ENCODE measurements at regions not wholly inside any gene's neighbourhood (a gene's known extent, or its start where the extent isn't known, plus 50 kb on each side); places are given as distances from the start of the nearest gene placed in this dataset.

DNA sequence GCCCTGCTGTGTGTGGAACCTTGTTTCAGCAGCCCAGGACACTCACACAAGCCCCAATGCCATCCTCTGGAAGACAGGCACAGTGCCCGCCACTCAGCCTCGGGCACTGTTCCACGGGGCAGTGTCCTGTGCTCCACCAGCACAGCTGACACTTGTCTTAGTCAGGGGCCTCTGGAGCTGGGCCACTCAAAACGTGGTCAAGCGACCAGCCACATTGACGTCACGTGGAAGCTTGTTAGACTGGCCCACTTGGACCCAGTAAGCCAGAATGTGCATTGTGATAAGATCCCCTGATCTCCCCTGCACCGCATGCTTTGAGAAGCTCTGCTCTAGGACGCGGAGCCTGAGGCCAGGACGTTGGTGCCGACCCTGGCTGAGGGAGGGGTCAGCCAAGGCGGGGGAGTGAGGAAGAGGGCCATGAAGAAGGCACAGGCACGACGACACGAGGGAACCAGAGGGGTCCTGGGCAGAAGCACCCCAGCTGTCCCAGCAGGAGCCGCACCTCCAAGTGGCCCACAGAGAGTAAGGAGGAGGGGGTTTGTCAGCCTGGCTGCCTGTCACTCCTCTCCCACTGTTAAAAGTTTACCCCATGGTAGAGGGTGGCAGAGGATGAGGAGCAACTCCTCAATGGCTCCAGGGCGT, 64.6 kb downstream of the LINC01488 start:
- no peak for DNase-seq (ENCODE audit: low read depth in 2 of 2)

DNA sequence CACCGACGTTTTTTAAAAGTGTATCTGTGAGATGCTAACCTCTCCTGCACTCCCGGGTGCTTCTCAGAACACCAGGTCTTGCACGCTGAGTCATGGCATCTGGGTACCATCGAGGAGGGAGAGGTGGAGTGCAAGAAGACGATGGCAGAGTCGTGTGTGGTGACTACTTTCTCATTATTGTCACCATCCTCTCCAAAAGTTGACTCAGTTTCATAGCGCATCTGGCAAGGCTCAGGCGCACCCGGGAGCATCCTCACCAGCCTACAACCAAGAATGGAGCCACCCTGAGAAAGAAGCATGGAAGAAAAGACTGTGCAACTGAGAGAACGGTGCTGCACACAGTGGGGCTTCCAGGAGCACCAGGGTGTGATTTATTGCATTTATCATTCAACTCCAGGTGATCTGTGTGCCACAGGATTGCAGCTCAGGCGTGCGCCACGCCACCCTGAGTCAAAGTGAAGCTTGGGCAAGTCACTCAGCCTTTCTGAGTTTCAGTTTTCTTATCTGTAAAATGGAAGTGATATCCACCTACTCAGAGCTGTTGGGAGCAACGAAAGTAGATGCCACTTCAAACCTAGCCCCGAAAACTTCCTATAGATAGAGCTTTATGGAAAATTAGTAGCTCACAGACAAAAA, 65.4 kb downstream of the LINC01488 start:
- DNase-seq (ENCODE audit: low read depth in 2 of 2) = peak; percentile 60 to 64

DNA sequence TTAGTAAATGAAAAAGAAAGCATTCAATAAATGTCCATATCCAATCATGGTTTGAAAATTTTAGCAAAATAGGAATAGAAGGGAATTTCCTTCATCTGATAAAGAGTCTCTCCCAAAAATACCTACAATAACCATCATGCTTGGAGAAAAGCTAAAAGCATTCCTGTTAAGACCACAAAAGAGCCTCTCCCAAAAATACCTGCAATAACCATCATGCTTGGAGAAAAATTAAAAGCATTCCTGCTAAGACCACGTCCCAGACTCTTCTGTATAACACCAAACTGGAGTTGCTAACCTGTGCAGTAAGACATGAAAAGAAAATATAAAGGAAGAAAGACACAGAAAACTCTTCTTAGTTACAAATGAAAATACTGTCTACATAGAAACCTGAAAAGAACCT, 69.4 kb downstream of the LINC01488 start:
- DNase-seq (ENCODE audit: low read depth in 2 of 2) = no peak

DNA sequence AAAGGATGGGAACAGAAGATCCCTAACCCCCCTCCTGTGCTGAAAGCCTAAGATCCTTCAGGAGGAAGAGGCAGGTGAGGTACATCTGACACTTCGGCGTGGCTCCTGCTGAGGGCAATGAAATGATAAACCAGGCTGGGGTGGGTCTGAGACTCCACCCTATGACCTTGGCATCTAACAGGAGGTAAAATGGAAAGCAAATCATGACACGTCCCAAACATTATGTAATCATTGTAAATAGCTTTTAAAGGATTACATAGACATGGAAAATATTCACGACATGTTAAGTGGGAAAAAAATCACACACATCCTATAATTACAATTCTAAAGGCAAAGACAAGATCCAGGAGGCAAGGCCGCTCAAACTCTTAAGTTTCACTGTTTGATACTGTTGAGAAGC, 70.5 kb downstream of the LINC01488 start:
- DNase-seq (ENCODE audit: low read depth in 2 of 2) = no peak

DNA sequence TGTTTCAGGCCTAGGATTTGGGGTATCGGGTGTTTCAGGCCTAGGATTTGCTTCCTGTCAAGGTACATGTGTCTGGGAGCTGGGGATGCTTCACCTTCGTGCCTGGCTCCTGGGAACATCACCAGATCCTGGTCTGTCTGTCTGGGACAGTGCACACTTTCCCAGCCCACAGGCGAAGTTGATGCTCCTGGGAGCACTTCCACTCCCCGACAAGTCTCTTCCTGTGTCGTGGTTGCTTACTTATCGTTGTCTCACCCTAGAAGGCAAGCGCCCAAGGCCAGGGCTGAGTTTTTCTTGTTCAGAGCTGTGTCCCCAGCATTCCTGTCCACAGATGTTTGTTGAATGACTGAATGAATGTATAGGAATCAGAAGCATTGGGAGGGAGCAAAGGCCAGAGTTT, 71.5 kb downstream of the LINC01488 start:
- DNase-seq (ENCODE audit: low read depth in 2 of 2) = no peak

DNA sequence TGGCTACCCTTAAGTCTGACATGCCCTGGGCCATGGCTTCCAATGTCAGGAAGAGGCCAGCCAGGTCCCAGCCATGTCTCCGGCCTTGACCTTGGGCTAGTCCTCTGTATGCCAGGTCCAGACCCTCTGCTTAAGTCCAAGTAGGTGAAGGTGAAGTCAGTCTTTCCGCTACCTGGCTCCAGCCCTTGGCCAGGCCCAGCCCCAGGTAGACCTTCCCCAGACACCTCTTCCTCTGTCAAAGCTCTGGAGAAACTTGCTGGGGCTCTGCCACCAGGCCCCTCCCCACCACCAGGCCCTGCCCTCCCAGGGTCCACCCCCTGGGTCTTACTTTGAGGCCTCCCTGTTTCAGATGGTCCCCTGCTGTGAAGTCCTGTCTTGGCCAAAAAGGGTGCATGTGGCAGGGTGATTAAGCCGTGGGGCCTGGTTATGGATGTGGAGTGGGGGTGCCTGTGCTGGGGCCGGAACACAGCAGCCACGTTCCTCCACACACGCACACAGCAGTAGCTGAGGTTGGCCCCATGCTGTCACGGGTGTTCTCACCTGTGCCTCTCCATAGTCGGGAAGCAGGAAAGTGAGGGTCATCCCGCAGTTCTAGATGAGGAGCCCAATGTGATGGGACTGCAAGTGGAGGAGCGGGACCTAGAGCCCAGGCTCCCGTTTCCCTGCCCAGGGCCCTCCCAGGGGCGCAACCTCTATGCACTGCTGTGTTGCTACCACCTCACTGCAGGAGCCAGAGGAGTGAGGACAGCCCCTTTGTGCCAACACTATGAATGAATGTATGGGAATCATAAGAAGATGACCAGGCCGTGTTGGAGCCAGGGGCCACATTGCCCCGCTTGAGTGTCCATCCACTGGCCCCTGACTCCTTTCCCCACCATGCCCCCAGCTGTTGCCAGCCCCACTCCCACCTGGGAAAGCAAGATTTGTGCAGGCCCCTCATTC, 72.2 kb downstream of the LINC01488 start:
- no peak for DNase-seq (ENCODE audit: low read depth in 2 of 2)

DNA sequence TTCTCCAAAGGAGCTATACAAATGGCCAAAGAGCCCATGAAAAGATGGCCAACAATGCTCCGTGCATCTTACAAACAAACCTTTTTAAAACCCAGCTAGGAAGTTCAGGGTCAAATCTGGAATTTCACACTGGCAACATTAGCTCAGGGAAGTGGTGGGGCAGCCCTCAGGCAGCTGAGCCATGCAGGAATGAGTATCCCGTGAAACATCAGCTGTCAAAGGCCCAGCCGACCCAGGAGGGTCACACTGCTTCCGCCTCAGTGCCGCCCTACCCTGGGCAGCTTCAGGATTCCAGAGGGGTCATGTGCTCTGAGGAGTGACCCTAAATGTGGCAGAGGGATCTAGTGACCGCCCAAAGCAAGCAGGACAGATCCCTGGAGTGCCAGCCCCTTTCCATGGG, 73.4 kb downstream of the LINC01488 start:
- no peak for DNase-seq (ENCODE audit: low read depth in 2 of 2)

DNA sequence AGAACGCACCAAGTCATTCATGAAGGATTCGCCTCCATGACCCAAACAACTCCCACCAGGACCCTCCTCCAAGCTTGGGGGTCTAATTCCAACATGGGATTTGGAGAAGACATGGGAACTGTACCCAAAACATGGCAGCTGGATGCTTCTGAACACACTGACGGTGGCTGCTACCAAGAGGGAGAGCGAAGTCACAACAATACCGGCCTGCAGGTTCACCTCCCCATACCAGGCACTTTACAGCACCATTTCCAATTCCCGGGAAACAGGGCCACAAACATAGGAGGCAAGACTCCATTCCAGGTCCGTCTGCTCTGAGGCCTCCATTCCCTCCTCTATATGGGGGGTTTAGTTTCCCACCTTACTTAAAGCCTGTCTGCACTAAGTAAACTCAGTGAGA, 75.8 kb downstream of the LINC01488 start:
- no peak for DNase-seq (ENCODE audit: low read depth in 2 of 2)

DNA sequence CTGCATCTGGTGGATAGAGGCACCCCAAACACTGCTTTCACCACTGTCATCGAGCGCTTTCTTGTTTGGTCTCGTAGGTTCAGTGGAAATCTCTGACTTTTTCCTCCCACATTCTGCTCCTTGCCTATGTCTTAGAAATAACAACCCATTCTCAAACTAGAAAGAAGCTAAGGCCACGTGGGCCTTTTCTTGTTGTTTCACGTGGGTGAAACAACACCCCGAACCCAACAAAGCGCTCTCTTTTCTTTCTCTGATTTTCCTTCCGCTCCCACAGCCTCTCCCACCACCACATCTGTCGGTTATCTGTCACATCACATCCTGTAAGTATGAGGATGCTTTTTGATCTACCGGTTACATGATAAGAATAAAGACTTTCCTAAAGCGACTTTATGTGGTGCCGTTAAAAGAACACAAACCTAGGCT, 77.1 kb downstream of the LINC01488 start:
- peak in 1 of 2 donors; percentile 4 for DNase-seq (ENCODE audit: low read depth in 2 of 2)

DNA sequence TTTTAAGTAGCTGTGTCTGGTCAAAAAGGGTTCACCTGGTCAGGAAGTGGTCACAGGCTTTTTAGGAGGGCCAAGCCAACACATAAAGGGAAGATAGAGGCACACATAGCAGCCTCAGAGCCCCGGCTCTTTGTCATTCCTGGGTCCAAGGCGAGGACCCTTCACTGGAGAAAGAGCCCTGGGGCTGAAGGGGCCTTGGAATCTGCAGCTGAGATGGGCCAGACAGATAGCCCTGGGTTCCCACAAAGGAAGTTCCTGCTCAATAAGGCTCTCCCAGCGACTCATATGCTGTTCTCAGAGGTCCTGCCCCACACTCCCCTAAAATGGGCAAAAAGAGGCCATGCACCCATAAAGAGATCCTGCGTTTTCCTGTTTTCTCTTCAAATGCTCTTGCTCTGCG, 77.7 kb downstream of the LINC01488 start:
- DNase-seq (ENCODE audit: low read depth in 2 of 2) = no peak

DNA sequence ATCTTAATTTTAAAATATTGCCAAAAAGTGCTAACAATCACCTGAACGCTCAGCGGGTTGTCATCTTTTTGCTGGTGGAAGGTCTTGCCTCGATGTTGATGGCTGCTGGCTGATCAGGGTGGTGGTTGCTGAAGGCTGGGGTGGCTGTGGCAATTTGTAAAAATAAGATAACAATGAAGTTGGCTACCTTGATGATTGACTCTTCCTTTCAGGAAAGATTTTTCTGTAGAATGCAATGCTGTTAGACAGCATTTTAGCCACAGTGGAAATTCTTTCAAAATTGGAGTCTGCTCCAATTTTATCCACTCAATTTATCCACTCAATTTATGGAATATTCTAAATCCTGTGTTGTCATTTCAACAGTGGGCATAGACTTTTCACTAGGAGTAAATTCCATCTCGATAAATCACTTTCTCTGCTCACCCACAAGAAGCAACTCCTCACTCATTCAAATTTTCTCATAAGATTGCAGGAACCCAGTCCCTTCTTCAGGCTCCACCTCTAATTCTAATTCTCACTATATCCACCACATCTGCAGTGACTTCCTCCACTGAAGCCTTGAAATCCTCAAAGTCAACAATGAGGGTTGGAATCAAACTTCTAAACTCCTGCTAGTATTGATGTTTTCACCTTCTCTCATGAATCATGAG, 78.8 kb downstream of the LINC01488 start:
- no peak for DNase-seq (ENCODE audit: low read depth in 2 of 2)

DNA sequence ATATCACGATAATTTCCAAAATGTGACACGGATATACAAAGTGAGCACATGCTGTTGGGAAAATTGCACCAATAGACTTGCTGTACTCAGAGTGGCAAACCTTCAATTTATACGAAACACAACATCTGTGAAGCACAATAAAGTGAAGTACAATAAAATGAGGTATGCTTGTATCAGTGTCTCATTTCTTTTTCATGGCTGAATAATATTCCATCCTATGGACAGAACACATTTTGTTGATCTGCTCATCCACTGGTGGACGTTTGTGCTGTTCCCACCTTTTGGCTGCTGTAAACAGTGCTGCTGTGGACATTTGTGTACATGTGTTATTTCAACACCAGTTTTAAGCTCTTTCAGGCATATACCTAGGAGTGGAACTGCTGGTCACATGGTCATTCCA, 78.7 kb upstream of the CCND1 start:
- no peak for DNase-seq (ENCODE audit: low read depth in 2 of 2)

DNA sequence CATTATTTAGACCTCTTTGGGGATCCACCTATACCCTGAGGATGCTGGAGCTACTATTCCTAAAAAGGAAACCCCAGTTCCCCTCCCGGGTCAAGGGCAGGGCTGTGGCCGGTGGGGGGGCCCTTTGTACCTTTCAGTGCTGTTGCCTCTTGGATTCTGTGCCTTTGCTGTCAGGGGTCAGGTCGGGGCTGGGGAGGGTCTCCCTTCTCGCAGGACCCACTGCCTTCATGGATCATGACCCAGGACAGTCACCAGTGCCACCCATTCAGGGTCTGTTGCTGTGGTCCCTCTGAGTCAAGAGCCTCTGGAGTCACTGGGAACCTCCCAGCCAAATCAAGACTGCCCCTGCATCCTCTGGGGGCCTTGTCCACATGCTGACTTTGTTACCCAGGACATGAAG, 78.1 kb upstream of the CCND1 start:
- no peak for DNase-seq (ENCODE audit: low read depth in 2 of 2)

DNA sequence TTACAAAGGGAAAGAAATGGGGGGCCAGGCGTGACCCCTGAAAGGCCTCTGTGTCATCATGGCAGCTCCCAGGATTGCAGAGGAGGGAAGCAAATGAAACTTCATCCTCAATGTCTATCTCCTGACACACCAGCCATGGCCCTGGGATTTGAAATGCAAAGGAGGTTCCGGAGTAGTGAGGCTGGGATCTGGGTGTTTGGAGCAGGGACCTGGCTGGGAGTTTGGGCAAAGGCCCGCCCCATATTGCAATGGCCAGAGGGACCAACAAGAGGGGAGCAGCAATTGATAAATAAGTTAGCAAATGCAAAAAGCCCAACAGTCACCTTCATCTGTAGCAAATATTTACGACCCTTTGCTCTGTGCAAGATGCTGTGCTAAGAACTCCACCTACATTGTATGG, 77.7 kb upstream of the CCND1 start:
- DNase-seq (ENCODE audit: low read depth in 2 of 2) = no peak

DNA sequence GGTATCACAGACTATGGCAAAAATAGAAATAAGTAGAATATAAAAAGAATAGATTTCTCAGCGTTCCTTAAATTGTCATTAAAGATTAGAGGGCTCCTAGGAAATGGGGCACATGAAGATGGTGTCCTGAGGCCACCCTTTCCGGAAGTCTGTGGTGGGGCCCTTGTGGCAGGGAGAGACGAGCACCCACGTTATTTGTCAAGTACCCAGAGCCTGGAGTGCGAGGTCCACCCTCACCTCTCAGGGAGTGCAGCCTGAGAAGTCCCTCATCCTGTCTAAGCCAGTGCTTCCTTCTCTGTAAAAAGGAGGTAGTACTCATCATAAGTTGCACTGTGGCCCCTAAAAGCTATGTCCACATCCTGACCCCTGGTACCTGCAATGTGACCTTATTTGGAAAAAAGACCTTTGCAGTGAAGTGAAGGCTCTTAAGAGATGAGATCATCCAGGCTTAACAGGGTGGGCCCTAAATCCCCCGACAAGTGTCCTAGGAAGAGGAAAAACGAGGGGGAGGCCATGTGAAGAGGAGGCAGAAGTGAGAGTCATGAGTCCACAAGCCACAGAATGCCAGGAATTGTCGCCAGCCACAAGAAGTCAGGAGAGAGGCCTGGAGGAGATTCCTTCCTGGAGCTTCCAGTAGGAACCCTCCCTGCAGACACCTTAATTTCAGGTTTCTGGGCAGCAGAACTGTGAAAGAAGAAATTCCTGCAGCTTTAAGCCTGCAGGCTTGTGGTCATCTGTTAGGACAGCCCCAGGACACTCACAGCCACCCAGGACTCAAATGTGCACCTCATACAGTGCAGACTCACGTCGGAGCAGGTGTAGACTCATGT, 76.8 kb upstream of the CCND1 start:
- DNase-seq (ENCODE audit: low read depth in 2 of 2) = no peak

DNA sequence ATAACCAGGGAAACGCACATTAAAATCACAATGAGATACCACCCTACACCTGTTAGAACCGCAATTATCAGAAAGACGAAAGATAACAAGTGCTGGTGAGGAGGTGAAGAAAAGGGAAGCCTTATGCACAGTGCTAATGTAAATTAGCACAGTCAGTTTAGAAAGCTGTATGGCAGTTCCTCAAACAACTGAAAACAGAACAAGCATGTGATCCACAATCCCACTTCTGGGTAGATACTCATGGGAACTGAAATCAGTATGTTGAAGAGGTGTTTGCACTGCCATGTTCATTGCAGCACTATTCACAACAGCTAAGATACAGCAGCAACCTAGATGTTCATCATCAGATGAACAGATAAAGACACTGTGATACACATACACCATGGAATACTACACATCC, 75.0 kb upstream of the CCND1 start:
- no peak for DNase-seq (ENCODE audit: low read depth in 2 of 2)

DNA sequence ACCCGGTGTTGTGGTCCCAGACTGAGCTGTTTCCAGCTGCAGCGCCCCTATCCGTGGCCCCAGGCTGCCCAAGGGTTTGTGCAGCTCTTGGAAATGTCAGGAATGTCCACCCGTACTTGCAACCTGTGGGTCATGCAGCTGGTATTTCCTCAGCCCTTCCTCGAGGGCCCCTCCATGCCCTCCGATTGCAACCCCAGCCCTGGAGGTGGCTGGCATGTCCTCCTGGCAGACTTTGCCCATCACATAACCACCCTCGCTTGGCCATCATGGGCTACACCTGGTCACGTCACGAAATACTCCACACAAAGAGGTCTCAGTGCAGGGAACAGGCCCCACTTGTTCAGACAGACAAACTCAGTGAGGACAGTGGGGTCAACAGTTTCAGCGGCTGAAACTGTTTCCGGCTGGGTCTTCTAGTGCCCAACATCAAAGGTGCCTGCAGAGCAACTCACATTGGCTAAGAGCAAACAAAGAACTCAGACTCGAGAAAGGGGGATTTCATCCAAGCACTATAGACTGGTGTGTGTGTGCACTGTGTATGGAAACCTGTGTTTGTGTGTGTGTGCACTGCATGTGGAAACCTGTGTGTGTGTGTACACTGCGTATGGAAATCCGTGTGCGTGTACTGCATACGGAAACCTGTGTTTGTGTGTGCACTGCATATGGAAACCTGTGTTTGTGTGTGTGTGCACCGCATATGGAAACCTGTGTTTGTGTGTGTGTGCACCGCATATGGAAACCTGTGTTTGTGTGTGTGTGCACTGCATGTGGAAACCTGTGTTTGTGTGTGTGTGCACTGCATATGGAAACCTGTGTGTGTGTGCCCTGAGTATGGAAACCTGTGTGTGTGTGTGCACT, 72.8 kb upstream of the CCND1 start:
- DNase-seq (ENCODE audit: low read depth in 2 of 2) = no peak

DNA sequence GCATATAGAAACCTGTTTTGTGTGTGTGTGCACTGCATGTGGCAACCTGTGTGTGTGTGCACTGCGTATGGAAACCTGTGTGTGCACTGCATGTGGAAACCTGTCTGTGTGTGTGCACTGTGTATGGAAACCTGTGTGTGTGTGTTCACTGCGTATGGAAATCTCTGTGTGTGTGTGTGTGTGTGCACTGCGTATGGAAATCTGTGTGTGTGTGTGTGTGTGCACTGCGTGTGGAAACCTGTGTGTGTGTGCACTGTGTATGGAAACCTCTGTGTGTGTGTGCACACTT, 72.2 kb upstream of the CCND1 start:
- DNase-seq (ENCODE audit: low read depth in 2 of 2) = no peak

DNA sequence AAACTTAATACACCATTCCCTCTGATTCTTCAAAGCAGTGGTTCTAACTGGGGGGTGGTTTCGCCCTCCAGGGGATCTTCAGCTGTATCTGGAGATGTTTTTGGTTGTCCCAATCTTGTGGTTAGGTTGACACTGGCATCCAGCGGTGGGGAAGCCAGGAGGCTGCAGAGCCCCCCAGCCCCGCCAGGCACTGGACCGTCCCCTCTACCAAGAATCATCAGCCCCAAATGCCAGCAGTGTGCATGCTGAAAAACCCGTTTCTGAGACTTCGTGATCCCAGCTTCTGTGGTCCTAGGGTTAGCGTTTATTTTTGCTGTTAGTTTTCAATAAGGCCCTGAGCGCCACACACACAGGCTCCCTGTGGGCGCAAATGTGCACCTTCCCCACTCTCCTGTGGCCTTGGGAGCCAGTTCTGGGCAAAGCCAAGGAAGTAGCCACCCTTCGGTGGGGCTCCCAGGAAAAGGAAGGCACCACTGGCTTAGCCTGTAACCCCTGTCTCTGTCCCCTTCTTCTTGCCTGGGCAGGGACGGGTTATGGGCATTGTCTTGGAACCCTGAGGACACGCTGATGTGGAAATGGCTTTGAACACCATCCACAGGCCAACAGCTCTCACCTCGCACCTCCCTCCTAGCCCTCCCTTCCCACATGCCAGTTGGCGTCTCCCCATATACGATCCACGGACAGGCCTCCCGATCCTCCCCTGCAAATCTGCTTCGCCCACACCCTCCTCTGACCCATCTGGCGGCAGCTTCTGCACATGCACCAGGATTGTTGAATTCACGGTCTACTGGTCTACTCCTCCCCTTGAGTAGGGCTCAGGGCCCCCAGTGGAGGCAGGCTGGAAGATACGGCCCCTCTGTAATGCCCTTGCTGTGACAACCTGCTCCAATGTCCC, 71.4 kb upstream of the CCND1 start:
- DNase-seq (ENCODE audit: low read depth in 2 of 2) = no peak
